NCI-H774 (cell line): ENCODE measurements at regions not wholly inside any gene's neighbourhood (a gene's known extent, or its start where the extent isn't known, plus 50 kb on each side); places are given as distances from the start of the nearest gene placed in this dataset.

Experiments used
- DNase-seq: peaks from one replicate; lab custom pipeline; 2025; lab: John Stamatoyannopoulos, UW

DNA sequence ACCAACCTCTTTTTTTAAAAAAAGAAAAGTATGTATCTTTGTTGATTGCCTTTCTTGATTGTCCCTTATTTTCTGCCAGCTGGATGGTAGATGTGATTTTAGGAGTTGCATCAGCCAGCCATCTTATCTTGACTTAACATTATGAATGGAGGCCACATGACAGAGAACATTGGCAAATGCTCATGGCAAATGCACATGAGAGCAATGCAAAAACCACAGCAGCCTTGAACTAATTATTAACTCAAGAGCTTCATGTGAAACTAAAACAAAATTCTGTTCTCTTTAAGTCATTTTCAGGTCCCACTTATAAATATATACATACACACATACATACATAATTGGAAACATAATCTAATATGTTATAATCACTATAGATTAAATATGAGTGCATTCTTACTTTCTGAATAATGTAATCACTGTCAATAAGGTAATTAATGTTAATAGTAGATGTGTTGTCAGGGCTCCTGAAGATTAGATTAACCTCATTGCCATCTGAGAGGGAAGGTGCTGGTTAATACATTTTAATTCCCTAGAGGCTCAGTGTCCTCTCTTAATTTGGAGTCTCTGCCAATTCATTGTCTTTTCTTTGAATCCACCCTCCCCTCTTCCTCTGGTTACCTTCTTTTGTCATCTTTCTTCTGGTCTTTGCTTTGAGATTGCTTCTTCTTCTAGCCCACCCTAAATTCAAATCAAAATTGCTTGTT lies 962.2 kb downstream of the ADGRL2 start:
- no peak for DNase-seq

GRCh38 chr1:82759035-82759434 lies 958.3 kb downstream of the ADGRL2 start:
- no peak for DNase-seq

GRCh38 chr1:82755671-82756070 lies 954.9 kb downstream of the ADGRL2 start:
- no peak for DNase-seq

DNA sequence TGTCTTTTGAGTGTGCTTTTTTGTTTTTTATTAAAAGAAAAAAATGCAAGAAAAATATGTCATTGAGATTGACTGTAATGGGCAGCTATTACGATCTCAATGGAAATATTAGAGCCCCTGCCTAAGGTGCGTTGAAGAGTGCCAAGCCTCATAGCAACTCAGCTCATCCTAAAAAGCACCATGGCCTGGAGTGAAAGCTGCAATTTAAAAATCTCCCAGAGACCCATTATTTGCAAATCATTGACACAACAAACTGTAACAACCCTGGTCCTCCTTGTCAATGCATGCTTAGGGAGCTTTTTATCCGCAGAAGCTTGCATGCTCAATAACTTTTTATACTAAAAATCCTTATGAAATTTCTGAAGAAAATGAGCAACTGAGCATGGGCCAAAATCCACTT lies 954.5 kb downstream of the ADGRL2 start:
- no peak for DNase-seq

DNA sequence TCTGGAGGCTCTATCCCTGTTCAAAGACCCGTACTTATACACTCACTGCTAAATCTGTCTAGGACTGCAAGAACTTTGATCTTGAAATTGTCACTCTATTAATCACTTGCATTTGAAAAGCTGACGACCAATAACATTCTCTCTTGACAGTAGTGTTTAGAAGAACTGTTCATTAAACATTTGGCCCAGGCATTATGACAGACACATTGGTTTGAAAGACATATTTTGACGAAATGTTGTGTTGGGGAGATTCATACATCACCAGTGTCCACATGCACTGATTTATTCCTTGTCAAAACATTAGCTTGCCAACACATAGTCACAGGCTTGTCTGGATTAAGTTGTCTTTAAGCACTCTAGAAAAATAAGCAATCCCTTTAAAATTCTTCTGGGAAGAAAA lies 951.3 kb downstream of the ADGRL2 start:
- DNase-seq, result no peak

DNA sequence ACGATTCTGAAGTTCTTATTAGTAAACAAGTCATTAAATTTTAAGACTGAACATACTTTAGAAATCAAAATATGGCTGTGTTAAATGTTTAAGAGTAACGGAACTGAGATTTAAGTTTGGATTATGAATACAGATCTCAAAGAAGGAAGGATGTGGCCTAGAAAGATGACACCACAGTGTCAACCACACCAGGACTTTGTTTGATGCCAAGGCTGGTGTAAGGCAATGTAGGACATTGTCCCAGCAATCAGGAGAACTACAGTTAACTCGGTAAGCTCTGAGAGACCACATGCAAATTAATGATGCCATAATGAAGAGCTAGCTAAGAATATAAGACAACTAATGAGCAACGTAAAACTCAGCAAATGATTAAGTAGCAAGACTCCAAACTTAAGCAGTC lies 932.9 kb downstream of the ADGRL2 start:
- DNase-seq, result no peak

- DNase-seq, result no peak
Measured at GRCh38 chr1:82731216-82731615, 930.5 kb downstream of the ADGRL2 start.

- DNase-seq, result no peak
Measured at GRCh38 chr1:82728206-82728605, 927.5 kb downstream of the ADGRL2 start.

DNA sequence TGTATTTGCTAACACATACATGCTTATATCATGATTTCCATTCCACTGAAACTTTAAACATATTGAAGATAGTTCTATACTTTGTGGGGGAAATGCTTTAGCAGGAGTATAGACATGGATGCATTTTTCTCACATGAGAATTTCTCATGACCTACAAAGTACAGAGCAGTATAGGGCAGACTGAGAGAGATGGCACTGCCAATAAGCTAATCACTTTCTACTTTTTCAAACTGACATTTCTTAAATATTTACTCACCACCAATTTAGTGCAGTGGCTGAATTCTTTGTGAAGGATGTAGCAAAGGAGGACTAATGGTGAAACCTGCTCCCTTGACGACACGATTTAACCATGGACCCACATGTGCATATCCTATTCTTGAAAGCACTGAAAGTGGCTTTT lies 923.5 kb downstream of the ADGRL2 start:
- DNase-seq, result no peak

- no peak for DNase-seq
Measured at GRCh38 chr1:82722608-82723007, 921.9 kb downstream of the ADGRL2 start.

DNA sequence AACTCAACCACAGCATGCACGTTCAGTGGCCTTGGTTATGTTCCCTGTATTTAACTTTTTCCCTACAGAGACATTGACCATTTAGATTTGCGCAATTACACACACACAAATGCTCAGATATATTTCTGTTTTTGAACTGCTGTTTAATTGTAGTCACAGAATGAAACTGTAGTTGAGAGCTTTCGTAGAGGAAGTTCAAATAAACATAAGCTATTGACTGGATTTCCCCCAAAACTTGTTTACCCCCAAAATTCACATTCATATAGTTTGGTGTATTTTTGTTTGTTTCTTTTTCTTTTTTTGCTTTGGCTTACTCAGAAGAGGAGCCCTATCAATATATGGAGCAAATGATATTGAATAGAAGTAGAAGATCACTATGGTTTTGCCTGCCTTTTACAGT lies 921.0 kb downstream of the ADGRL2 start:
- DNase-seq, result no peak

DNA sequence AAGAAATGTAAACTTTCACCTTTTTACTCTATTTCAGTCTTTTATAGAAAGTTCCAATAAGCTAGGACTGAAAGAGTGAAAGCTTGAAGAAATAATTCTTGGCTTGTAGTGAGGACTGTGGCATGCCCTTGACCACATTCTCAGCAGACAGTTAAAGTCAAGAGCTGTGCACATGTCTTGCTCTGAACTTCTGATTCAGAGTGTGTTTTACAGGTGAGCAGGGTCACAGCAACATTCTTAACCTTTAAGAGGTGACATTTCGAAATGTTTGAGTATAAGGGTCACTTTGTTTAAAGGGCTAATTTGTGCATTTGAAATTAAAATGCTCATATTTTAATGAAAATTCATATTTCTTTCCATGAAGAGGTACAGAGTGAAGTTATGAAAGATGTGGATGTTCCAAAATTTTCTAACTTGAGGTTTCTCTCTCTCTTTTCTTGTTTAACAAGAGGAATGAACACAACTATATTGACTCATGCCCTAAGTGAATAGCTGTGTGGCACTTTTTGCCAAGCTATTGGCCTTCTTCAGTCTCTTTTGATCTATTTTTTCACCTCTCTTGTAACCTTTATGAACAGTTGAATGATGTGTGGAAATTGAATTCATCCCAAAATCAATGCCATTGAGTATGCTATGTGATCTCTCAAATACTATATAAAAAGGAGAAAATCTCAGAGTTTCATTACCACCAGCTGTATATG lies 918.1 kb downstream of the ADGRL2 start:
- DNase-seq, result no peak

- DNase-seq, result no peak
Measured at GRCh38 chr1:82710091-82710490, 909.4 kb downstream of the ADGRL2 start.

- no peak for DNase-seq
Measured at GRCh38 chr1:82707681-82708080, 906.9 kb downstream of the ADGRL2 start.

DNA sequence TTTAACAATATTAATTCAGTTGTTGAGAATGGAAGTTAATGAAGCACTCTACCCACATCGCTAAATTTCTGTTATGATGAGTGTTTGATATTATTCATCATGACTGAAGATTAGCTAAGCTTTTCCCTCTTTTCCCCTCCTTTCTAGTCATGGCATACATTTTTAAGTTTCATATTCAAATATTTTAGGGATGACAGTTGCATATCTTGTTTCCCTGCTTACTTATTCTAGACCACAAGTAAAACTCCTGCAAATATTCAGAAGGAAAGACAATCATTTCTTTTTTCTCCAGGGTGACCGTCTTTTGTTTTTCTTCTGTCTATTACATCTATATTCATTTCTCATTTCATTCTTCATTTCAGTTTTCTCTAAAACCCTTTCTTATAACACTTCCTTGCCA lies 906.0 kb downstream of the ADGRL2 start:
- DNase-seq, result no peak

DNA sequence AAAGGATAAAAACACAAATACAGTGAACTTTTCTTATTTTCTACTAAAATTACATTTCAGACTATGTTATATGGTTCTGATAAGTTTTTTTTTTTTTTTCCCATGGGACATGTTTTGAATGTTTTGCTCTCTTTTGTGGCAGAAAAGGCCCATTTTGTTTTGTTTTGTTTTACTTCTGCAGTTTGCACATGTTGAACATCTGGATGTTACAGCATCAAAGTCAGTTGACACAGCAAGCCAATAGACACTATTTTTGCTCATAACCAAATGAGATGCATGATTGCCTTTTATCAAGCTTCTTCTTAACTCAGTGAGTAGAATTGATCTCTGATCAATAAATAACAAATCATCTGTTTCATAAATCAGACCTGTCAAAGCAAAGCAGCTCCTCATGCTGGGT lies 904.2 kb downstream of the ADGRL2 start:
- DNase-seq, result no peak

DNA sequence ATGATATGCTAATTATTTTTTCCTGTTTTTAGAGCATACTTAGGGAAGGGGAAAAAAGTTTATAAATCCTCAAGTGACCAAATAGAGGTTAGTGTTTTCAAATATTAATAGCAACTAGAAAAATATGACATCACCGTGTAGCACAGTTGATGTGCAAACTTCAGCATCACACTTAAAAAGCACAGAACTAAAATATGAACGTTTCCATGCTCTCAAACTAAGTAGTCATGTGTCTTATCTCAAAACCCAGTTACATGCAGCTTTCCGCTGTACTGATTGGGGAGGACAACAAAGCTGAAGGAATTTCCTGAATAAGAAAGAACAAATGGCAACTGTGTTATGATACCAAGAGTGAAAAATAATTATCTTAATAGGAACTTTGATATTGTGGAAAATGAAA lies 903.7 kb downstream of the ADGRL2 start:
- no peak for DNase-seq

- no peak for DNase-seq
Measured at GRCh38 chr1:82703951-82704350, 903.2 kb downstream of the ADGRL2 start.

DNA sequence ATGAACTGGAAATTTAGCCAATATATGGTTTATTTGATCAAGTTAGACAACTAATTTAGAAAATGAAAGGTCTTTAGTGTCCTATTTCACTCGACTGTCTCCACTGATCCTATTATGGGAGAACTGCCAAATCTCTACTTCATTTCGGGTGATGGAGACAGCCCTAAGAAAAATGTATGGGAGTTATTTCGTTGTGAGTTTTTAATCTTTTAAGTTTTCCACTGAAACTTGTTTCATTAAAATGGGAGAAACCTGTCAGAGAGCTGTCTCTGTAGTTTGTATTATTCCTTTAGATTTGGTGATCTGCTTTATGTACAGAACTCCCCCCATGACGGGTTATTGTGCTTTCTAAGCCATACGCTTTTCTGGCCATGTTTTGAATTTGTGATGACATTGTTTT lies 899.7 kb downstream of the ADGRL2 start:
- DNase-seq, result no peak

- DNase-seq, result no peak
Measured at GRCh38 chr1:82697965-82698364, 897.2 kb downstream of the ADGRL2 start.

DNA sequence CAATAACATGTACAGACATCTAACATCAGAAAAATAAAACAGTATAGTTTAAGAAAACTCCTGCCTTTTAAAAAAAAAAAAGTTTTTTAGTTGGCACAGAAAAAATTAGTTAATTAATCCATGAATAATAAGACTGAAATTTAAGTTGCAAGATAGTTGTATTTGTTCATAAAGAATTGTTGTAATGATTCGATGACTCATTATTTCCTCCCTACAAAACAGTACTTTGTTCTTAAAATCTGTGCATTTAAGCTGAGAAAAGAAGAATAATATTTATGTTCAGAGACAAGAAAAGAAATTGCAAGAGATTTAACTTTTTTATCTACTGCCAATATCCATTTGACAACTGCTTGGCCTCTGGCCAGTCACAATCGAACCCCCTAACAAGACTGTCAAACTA lies 894.7 kb downstream of the ADGRL2 start:
- DNase-seq, result no peak

GRCh38 chr1:82690411-82690810 lies 889.7 kb downstream of the ADGRL2 start:
- no peak for DNase-seq

DNA sequence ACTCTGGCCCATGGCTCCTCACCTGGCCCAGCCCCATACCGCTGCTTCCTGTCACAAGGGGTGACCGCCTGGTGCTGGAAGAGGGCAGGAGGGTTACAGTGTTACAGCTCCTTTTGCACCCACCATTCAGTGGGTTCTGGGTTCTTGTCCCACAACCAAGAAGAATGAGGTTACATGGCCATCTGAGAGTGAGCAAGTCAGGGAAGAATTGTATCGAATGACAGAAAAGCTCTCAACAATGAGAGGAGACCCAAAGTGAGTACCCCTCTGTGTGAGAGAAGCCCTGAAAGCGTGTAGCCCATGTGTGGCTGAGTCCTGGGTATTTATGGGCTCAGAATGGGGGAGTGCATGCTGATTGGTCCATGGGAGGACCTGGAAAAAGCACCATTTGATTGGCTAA lies 888.5 kb downstream of the ADGRL2 start:
- DNase-seq, result no peak

- DNase-seq, result no peak
Measured at GRCh38 chr1:82686774-82687173, 886.0 kb downstream of the ADGRL2 start.
